HUES48 (cell line): ENCODE measurements at regions not wholly inside any gene's neighbourhood (a gene's known extent, or its start where the extent isn't known, plus 50 kb on each side); places are given as distances from the start of the nearest gene placed in this dataset.
"Not testable (repeated sequence)": the region's sequence is repeated elsewhere in the genome, so short reads cannot be mapped to it uniquely, and the experiment has no call there.

Experiments used
- H3K27ac ChIP-seq: one replicate; pipeline ENCODE4 v1.7.0; 2013; ENCODE audit warnings: low read depth, low read length, inconsistent platforms
- H3K27me3 ChIP-seq: 2 replicates; pipeline ENCODE4 v1.6.1; 2013; ENCODE audit warnings: mild to moderate bottlenecking, low read length; ENCODE audit not compliant: control insufficient read depth, insufficient read depth
- H3K36me3 ChIP-seq: 2 replicates; pipeline ENCODE4 v1.6.1; 2013; ENCODE audit warnings: low read length; ENCODE audit not compliant: control insufficient read depth, insufficient read depth
- H3K4me1 ChIP-seq: 2 replicates; pipeline ENCODE4 v1.6.1; 2013; ENCODE audit warnings: mild to moderate bottlenecking, low read length; ENCODE audit not compliant: control insufficient read depth, insufficient read depth
- H3K4me3 ChIP-seq: 2 replicates; pipeline ENCODE4 v1.5.1; 2013; ENCODE audit warnings: mild to moderate bottlenecking, low read depth, low read length
- H3K9ac ChIP-seq: 2 replicates; pipeline ENCODE4 v1.6.1; 2013; ENCODE audit warnings: mild to moderate bottlenecking, low read depth, low read length, moderate library complexity
- H3K9me3 ChIP-seq: 2 replicates; pipeline ENCODE4 v1.6.1; 2013; ENCODE audit warnings: low read length; ENCODE audit not compliant: control insufficient read depth, insufficient read depth

DNA sequence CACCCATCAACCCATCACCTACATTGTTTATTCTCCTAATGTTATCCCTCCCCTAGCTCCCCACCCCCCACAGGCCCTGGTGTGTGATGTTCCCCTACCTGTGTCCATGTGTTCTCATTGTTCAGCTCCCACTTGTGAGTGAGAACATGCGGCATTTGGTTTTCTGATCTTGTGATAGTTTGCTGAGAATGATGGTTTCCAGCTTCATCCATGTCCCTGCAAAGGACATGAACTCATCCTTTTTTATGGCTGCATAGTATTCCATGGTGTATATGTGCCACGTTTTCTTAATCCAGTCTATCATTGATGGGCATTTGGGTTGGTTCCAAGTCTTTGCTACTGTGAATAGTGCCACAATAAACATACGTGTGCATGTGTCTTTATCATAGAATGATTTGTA lies 118.1 kb upstream of the IER5L start:
- H3K9me3 ChIP-seq, H3K36me3 ChIP-seq, H3K27me3 ChIP-seq, H3K9ac ChIP-seq, H3K4me1 ChIP-seq, H3K4me3 ChIP-seq, H3K27ac ChIP-seq: not testable (repeated sequence)

DNA sequence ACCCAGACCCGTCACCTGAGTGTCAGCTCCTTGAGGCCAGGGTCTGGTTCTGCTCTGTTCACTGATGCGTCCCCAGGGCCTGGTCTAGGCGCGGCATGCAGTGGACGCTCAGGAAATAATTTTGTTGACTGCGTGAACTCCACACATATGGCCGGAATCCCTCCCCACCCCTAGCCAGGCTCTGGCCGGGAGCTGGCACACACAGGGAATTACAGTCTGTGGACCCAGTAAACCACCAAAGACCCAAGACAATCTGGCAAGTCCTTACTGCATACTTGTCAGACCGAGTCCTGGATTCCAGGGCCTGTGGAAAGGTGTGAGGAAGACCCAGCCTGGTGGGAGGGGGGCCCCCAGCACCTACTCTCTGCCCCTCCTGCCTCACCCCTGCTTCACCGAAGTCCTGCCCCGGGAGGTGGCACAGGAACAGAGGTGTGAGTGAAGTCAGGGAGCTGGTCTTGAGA lies 113.0 kb upstream of the IER5L start:
- no peaks in the 10 kb centered on the region for H3K27me3 ChIP-seq
- H3K9me3 ChIP-seq: no peaks in the 10 kb centered on the region
- no peak overlapping the region for H3K27ac ChIP-seq
- no peaks in the 10 kb centered on the region for H3K36me3 ChIP-seq
- no peak overlapping the region for H3K9ac ChIP-seq
- peaks cover 7% of the 10 kb centered on the region; the same call in 1 of the 2 replicates for H3K4me1 ChIP-seq
- H3K4me3 ChIP-seq: no peak overlapping the region

DNA sequence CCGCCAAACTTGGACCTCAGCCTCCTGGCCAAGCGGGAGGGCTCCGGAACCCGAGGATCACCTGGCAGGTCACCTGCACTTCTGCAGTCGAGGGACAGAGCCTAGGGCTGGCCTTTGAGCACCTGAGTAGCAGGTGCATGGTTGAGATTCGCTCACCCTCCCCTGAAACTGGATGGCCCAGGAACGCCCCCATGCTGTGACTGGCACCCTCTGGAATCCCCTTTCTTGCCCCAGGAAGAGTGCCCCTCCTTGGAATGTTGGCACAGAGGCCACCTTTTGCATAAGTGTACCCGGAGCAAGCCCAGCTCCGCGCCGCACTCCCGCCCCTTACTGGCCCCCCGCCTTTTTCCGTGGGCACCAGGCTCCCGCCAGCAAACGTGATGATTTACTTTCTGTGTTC lies 112.5 kb upstream of the IER5L start:
- no peak overlapping the region for H3K9ac ChIP-seq
- no peak overlapping the region for H3K4me3 ChIP-seq
- H3K27ac ChIP-seq: no peak overlapping the region
- no peaks in the 10 kb centered on the region for H3K36me3 ChIP-seq
- no peaks in the 10 kb centered on the region for H3K9me3 ChIP-seq
- no peaks in the 10 kb centered on the region for H3K27me3 ChIP-seq
- H3K4me1 ChIP-seq: peaks cover 7% of the 10 kb centered on the region; the same call in 1 of the 2 replicates

DNA sequence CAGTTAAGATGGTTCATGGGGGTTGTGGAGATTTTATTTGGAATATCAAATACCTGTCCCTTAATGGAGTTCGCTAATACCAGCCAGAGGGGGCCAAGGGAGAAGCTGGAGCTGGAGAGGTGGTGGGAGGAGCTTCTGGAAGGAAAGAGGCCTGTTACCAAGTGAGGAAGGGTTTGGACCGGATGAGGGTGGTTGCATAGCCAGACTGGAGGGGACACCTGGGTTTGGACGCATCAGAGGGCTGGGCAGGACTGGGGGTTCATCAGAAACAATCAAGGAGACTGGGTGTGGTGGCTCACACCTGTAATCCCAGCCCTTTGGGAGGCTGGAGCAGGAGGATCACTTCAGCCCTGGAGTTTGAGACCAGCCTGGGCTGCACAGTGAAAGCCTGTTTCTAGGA lies 111.8 kb upstream of the IER5L start:
- Histone ChIP-seq H3K4me1 (peaks cover 10% of the 10 kb centered on the region; the same call in 1 of the 2 replicates), H3K36me3 (no peaks in the 10 kb centered on the region), H3K9ac (no peak overlapping the region), H3K27me3 (no peaks in the 10 kb centered on the region), H3K27ac (no peak overlapping the region), H3K9me3 (no peaks in the 10 kb centered on the region), H3K4me3 (no peak overlapping the region)

DNA sequence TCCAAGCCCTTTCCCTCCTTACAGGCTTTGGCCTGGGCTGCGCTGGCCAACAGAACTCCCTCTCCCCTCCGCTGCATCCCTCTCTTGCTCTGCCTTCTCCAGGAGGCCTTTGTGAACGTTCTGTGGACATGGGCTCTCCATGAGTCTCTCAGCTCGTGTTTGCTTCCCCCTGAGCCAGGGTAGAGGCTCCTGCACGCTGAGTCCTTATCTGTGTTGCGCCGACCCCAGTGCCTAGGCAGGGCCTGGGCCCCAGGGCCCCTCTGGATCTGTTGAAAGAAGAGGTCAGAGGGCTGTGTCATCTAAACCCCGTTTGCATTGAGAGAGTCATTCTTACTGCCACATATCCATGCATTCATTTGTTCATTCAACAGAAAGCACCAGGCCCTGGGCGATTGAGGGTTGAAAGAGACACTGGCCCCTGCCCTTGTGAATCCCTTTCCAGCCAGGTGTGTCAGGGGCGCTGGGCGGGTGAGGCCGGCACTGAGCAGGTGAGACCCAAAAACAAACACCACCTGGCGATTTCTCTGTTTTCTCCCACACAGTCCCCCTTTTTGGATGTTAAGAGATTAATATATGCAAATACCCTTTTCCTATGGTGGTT lies 111.2 kb upstream of the IER5L start:
- Histone ChIP-seq H3K36me3 (no peaks in the 10 kb centered on the region), H3K27me3 (no peaks in the 10 kb centered on the region), H3K27ac (no peak overlapping the region), H3K9me3 (no peaks in the 10 kb centered on the region), H3K4me1 (peaks cover 10% of the 10 kb centered on the region; the same call in 1 of the 2 replicates), H3K9ac (no peak overlapping the region), H3K4me3 (no peak overlapping the region)

DNA sequence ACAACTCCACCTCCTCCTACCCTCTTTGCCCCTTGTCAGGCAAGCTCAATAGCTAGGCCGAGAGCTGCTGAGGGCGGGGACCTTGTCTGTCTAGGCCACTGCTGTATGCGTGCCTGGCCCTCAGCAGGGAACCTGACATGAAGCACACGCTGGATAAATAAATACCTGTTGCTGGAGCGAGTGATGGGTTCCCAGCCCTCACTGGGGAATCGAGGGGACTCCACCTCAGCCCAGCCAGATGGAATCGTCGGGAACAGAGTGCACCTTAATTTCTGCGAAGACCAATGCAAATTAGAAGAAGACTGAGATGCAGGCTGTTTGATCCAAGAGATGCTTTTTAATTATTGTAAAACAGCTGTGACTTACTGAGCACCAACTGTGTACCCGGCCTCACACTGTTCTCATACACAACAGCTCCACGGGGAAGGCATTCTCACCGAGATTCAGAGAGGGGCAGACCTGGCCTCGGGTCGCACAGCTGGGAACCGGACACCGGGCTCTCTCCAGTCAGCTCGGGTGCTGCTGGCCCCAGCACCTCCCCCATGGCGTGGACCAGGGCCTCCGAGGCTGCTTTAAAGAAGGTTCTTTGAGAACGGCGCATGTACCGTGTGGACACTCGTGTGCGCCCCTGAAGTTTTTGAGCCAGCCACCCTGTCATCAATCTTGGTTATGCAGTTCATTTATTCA lies 109.7 kb upstream of the IER5L start:
- peaks cover 11% of the 10 kb centered on the region; the same call in 1 of the 2 replicates for H3K4me1 ChIP-seq

DNA sequence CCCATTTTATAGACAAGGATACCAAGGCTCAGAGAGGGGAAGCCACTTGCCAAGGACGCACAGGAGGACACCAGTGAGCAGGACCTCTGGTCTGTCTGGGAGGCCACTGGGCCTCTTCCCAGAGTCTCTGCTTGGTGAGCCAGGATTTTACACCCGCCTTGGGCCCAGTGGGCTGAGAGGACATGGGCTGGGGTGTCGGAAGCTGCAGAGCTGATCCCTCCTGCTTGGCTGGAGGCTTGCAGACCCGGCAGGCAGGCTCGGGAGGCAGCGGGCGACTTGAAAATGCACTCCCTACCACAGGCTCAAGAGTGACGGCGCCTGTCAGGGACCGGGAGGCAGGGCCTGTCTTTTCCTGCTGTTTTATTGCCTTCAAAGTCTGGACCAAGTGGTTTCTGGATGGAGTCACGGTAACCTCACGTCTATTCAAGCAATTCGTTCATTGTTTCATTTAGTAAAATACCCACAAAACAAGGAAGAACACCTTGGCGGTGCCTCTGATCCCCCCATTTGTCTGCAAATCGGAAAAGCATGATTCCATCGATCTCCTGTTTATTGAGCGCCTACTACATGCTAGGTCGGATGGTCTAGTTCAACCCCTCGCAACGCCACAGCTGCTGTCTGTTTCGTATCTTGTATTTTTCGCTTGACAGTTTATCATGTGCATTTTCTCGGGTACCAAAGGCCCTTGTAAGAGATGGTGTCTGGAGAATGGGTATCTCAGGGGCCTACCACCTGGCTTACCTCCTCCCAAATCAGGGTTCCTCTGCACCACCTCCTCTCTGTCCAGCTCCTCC lies 108.1 kb upstream of the IER5L start:
- no peaks in the 10 kb centered on the region for H3K27me3 ChIP-seq

More for the DNA sequence above, 109.7 kb upstream of the IER5L start:
- Histone ChIP-seq H3K4me3 (no peak overlapping the region), H3K9ac (no peak overlapping the region), H3K27ac (no peak overlapping the region), H3K9me3 (no peaks in the 10 kb centered on the region), H3K27me3 (no peaks in the 10 kb centered on the region), H3K36me3 (no peaks in the 10 kb centered on the region)

DNA sequence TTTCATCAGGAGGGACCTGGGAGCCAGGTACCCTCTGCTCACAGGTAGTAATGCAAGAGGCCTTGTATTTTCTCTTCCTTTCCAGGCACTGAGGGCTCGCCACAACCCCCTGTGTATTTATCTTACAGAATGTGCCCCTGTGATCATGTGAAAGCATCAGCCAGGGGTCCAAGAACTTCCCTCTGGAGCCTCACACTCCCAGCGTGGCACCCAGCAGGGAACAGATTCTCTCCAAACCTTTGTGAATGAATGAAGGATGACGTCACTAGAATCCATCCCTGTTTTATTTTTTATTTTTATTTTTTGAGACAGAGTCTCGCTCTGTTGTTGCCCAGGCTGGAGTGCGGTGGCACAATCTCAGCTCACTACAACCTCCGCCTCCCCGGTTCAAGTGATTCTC lies 107.3 kb upstream of the IER5L start:
- no peaks in the 10 kb centered on the region for H3K9me3 ChIP-seq
- no peaks in the 10 kb centered on the region for H3K27me3 ChIP-seq
- H3K4me1 ChIP-seq: peaks cover 22% of the 10 kb centered on the region
- no peak overlapping the region for H3K27ac ChIP-seq
- H3K4me3 ChIP-seq: no peak overlapping the region
- H3K36me3 ChIP-seq: no peaks in the 10 kb centered on the region
- no peak overlapping the region for H3K9ac ChIP-seq

More for the DNA sequence above, 108.1 kb upstream of the IER5L start:
- no peak overlapping the region for H3K4me3 ChIP-seq
- H3K9ac ChIP-seq: no peak overlapping the region
- peaks cover 22% of the 10 kb centered on the region for H3K4me1 ChIP-seq
- no peaks in the 10 kb centered on the region for H3K9me3 ChIP-seq
- H3K36me3 ChIP-seq: no peaks in the 10 kb centered on the region
- no peak overlapping the region for H3K27ac ChIP-seq

DNA sequence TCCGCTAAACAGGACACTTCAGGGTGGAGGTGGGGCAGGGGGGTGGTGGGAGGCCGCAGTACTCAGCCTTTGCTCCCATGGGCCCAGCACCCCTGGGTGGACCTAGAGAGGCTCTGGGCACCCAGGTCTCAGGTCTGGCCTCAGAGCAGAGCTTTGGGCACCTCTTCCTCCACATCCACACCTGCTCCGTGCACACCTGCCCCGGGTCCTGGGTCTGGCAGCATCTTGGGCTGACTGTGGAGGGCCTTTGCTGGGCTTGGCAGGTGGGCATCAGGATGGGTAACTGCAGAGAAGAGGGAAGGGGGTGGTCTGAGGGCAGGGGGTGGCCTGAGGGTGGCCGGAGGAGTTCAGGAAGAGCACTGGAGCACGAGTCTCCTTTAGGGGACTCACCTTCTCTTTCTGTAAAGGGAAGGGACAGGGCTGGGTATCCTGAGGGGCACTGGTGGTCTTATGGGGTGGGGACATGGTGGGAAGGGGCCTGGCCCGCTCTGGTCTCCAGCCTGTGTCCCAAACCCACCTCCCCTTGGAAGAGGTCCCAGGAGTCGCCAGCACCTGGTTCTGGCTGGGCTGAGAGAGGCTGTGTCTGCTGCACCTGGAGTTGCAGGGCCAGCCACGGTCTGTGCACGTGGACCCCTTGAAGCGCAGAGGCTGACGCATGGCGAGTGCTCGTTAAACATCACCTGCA lies 106.7 kb upstream of the IER5L start:
- no peak overlapping the region for H3K27ac ChIP-seq
- H3K9ac ChIP-seq: no peak overlapping the region

DNA sequence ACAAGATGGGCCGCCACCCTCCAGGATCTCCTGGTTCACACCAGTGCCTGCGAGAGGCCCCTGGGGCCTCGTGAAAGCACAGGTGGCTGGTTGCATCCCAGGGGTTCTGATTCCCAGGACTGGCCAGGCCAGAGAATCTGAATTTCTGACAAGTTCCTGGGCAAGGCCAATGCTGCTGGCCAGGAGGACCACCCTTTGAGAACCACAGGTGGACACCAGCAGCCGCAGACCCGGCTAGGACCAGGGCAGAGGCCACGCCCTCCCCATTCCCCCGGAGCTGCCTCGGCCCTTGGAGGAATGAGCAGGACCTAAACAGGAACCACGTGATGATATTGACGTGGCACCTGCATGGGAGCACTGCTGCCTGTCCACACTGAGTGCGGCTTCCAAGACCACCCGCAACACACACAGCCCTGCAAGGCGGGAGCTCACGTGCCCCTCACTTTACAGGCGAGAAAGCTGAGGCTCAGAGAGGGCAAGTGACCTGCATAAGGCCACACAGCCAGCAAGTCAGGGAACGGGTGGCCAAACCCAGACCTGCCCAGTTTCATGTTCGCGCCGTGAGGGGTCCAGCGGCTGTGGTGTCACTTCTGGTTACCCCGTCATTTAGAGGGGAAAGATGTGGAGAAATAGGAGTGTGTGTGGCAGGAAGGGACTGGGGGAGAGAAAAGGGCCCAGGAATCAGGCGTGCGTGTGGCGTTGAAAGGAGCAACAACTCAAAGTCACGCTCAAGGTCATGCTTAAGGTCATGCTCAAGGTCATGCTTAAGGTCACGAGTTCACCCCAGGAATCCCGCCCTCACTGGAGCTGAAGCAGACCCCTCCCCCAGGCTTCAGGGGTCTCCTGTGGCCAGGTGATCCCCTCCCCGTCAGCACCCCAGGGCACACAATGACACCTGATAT lies 105.9 kb upstream of the IER5L start:
- Histone ChIP-seq H3K36me3 (no peaks in the 10 kb centered on the region), H3K9ac (peak overlapping the region; percentile 31; the same call in 1 of the 2 replicates), H3K4me1 (peaks cover 23% of the 10 kb centered on the region), H3K4me3 (no peak overlapping the region), H3K27ac (no peak overlapping the region), H3K27me3 (no peaks in the 10 kb centered on the region), H3K9me3 (no peaks in the 10 kb centered on the region)

More for the DNA sequence above, 106.7 kb upstream of the IER5L start:
- no peaks in the 10 kb centered on the region for H3K27me3 ChIP-seq
- H3K4me1 ChIP-seq: peaks cover 22% of the 10 kb centered on the region
- H3K36me3 ChIP-seq: no peaks in the 10 kb centered on the region
- no peak overlapping the region for H3K4me3 ChIP-seq
- no peaks in the 10 kb centered on the region for H3K9me3 ChIP-seq
